GM21360 (cell line): ENCODE measurements at regions not wholly inside any gene's neighbourhood (a gene's known extent, or its start where the extent isn't known, plus 50 kb on each side); places are given as distances from the start of the nearest gene placed in this dataset.
"Not testable (repeated sequence)": the region's sequence is repeated elsewhere in the genome, so short reads cannot be mapped to it uniquely, and the experiment has no call there.

ENCODE experiments used
- ATAC-seq: cut with Tn5 transposase; IDR thresholded peaks from one replicate; pipeline ENCODE4 v1.9.1; 2021; ENCODE audit warnings: mild to moderate bottlenecking, moderate library complexity; ENCODE audit not compliant: unreplicated experiment

- ATAC-seq, result no peak
Observed at GRCh38 chr6:40849546-40849945, 189.5 kb downstream of the UNC5CL start.

- ATAC-seq, result no peak
Observed at GRCh38 chr6:40848868-40849514, 190.0 kb downstream of the UNC5CL start.

- ATAC-seq, result no peak
Observed at GRCh38 chr6:40848038-40848437, 191.0 kb downstream of the UNC5CL start.

- no peak for ATAC-seq
Observed at GRCh38 chr6:40845553-40845952, 193.5 kb downstream of the UNC5CL start.

GRCh38 chr6:40844246-40844645, 194.8 kb downstream of the UNC5CL start:
- ATAC-seq, result no peak

GRCh38 chr6:40841721-40842120, 197.3 kb downstream of the UNC5CL start:
- ATAC-seq, result no peak

GRCh38 chr6:40832691-40833090, 206.3 kb downstream of the UNC5CL start:
- ATAC-seq, result no peak

- ATAC-seq, result no peak
Observed at GRCh38 chr6:40831381-40831780, 207.6 kb downstream of the UNC5CL start.

- no peak for ATAC-seq
Observed at GRCh38 chr6:40825102-40825501, 213.9 kb downstream of the UNC5CL start.

- ATAC-seq, result not testable (repeated sequence)
Observed at GRCh38 chr6:40823917-40824891, 214.8 kb downstream of the UNC5CL start.

- ATAC-seq, result no peak
Observed at GRCh38 chr6:40822619-40823018, 216.4 kb downstream of the UNC5CL start.

- no peak for ATAC-seq
Observed at GRCh38 chr6:40819182-40819834, 219.7 kb downstream of the UNC5CL start.

GRCh38 chr6:40817369-40817768, 221.7 kb downstream of the UNC5CL start:
- no peak for ATAC-seq

- ATAC-seq, result no peak
Observed at GRCh38 chr6:40816601-40817000, 222.4 kb downstream of the UNC5CL start.

GRCh38 chr6:40815731-40816130, 223.3 kb downstream of the UNC5CL start:
- no peak for ATAC-seq

GRCh38 chr6:40810171-40810570, 223.0 kb upstream of the LRFN2 start:
- no peak for ATAC-seq

GRCh38 chr6:40809627-40810026, 222.5 kb upstream of the LRFN2 start:
- no peak for ATAC-seq

GRCh38 chr6:40807484-40807883, 220.3 kb upstream of the LRFN2 start:
- no peak for ATAC-seq

GRCh38 chr6:40806256-40806864, 219.2 kb upstream of the LRFN2 start:
- no peak for ATAC-seq

- ATAC-seq, result no peak
Observed at GRCh38 chr6:40805336-40805735, 218.2 kb upstream of the LRFN2 start.

GRCh38 chr6:40804905-40805304, 217.7 kb upstream of the LRFN2 start:
- no peak for ATAC-seq
